GM13976 (cell line): ENCODE measurements at regions not wholly inside any gene's neighbourhood (a gene's known extent, or its start where the extent isn't known, plus 50 kb on each side); places are given as distances from the start of the nearest gene placed in this dataset.

Source experiments
- DNase-seq: peaks from one replicate; pipeline ENCODE4 v3.0.0; 2012; ENCODE audit warnings: low spot score
- CTCF ChIP-seq: IDR thresholded peaks from 2 replicates; pipeline ENCODE4 v1.5.1; 2012; ENCODE audit warnings: borderline replicate concordance, mild to moderate bottlenecking; ENCODE audit not compliant: insufficient read depth; ENCODE audit errors: extremely low read depth, missing control alignments, control extremely low read depth
- in situ Hi-C: fragments of 300-500 bp; cut with MboI; formaldehyde crosslinking; loops from one replicate; pipeline ENCODE4 v1.12.0; 2022; ENCODE audit warnings: low sequenced_read_pairs, mixed read lengths, inconsistent platforms; ENCODE audit not compliant: unreplicated experiment

- no peak for DNase-seq
- in situ Hi-C loops = no loop called here
- TF ChIP-seq CTCF = no peak
Observed at GRCh38 chr2:107760620-107761364, 65.9 kb upstream of the RGPD4 start.

- in situ Hi-C loops = no loop called here
- TF ChIP-seq CTCF = no peak
- DNase-seq = no peak
Observed at GRCh38 chr2:107772353-107772752, 54.3 kb upstream of the RGPD4 start.

- in situ Hi-C loops = no loop called here
- DNase-seq = no peak
- no peak for TF ChIP-seq CTCF
Observed at GRCh38 chr2:107775211-107775610, 51.5 kb upstream of the RGPD4 start.

- DNase-seq = no peak
- in situ Hi-C loops = no loop called here
- no peak for TF ChIP-seq CTCF
Observed at GRCh38 chr2:107775791-107776190, 50.9 kb upstream of the RGPD4 start.

GRCh38 chr2:107776362-107776761 is 50.3 kb upstream of the RGPD4 start:
- DNase-seq = no peak
- in situ Hi-C loops = no loop called here
- no peak for TF ChIP-seq CTCF
